WI38 (cell line): ENCODE measurements at regions not wholly inside any gene's neighbourhood (a gene's known extent, or its start where the extent isn't known, plus 50 kb on each side); places are given as distances from the start of the nearest gene placed in this dataset.

Experiments used
- H3K4me3 ChIP-seq: 2 replicates; pipeline ENCODE4 v1.5.1; 2011; ENCODE audit warnings: low read depth, mild to moderate bottlenecking, control low read depth, low read length
- TF ChIP-seq, protein P1 (sequence below): IDR thresholded peaks from 2 replicates; pipeline ENCODE4 v1.5.1; 2012; ENCODE audit warnings: low read depth, mild to moderate bottlenecking, control low read depth, low read length

DNA sequence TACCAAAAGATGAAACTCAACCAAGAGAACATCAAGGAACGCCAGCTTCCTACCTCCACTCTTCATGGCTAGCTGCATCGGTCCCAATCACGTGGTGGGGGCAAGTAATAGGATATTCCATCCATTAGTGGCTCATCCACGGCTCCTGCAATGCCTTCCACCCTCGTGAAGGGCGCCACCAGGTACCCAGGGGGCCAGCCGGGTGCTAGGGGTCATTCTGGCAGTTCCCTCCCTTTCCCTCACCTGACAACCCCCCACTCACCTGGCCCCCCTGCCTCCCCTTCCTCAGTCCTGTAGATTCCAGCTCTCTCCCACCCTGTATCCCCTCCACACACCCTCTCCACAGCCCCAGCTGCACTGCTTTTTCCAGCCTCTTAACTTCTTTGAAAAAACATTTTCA, 161.9 kb downstream of the URI1 start:
- H3K4me3 ChIP-seq: no peak overlapping the region
- TF ChIP-seq, protein P1, sequence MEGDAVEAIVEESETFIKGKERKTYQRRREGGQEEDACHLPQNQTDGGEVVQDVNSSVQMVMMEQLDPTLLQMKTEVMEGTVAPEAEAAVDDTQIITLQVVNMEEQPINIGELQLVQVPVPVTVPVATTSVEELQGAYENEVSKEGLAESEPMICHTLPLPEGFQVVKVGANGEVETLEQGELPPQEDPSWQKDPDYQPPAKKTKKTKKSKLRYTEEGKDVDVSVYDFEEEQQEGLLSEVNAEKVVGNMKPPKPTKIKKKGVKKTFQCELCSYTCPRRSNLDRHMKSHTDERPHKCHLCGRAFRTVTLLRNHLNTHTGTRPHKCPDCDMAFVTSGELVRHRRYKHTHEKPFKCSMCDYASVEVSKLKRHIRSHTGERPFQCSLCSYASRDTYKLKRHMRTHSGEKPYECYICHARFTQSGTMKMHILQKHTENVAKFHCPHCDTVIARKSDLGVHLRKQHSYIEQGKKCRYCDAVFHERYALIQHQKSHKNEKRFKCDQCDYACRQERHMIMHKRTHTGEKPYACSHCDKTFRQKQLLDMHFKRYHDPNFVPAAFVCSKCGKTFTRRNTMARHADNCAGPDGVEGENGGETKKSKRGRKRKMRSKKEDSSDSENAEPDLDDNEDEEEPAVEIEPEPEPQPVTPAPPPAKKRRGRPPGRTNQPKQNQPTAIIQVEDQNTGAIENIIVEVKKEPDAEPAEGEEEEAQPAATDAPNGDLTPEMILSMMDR: no peak

DNA sequence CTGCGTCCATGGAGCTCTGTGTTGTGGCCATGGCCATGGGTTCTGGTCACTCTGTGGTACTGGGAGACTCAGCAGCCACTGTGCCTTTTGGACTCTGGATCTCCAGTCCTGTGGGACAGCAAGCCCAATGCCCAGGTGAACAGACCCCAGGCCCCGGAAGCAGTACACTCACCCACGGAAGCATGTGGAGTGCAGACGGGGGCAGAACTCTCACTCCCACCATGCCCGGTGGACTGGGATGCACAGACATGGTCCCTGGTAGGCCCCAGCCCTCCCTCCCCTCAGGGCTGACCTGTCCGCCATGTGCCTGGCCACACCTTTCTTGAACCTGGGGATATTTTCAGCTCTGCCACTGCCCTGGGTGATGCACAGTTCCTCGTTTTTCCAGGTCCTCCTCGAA, 163.3 kb downstream of the URI1 start:
- TF ChIP-seq, protein P1: no peak
- no peak overlapping the region for H3K4me3 ChIP-seq

DNA sequence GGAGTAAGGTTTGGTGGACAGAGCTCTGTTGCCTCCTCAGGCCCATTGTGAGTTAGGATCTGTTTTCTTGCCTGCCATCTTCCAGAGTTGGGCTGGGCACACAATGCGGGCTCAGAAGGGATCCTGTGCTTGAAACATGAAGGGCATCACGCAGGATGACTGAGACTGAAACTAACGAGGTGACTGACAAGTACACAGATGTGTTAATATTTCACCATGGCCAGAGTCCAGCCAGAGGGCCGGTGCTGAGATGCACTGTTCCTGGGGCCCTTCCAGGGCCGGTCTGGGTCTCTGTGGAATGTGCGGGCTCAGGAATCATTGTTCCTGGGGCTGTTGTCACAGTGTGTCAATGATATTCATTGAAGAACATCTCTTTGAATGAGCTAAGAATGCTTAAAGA, 163.7 kb downstream of the URI1 start:
- H3K4me3 ChIP-seq: no peak overlapping the region
- TF ChIP-seq, protein P1: no peak

DNA sequence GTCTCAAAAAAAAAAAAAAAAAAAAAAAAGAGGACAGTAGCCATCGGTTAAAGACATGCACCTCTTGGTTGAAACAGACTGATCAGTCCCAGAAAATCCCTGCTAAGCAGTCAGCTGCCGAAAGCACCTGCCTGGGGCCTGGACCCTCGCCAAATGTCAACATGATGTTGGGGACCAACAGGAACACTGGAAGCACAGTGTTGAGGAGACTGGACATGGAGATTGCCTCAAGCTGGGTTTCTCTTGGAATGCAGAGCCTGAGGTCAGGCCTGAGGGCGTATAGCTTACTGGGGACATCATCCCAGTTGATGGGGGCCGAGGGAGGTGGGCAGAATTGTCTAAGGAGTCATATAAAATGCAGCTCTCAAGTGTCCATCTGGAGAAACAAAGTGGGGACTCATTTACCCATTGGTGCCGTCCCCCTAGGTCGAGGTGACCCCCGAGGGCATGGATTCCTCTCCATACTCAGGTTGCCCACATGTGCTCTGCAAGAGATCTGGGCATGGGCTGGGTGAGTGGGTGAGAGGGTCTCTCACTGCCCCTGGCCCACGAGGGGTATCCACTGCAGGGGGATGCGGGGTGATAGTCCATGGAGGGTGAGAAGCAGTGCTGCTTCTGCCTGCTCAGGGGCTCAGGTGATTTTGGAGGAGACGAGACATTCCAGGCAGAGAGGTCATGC, 164.5 kb downstream of the URI1 start:
- TF ChIP-seq, protein P1: no peak
- H3K4me3 ChIP-seq: no peak overlapping the region

DNA sequence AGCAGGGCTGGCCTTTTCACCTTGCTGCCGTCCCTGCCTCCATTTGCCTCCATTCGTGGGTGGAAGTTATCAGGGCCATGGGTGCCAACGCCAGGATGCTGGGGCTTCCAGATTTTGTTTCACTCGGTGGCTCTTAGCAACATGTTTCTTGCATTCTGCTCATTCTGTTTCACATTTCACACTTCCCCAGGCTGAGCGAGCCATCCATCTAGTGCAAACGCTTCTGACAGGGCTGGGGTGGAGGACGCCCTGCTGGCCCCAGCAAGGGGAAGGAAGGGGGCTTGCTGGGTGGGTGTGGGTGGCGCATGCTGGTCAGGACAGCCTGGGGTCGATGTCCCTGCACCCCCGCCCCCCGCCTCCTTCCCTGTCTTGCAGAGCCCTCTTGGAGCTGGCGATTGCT, 165.2 kb downstream of the URI1 start:
- no peak overlapping the region for H3K4me3 ChIP-seq
- TF ChIP-seq, protein P1: no peak

DNA sequence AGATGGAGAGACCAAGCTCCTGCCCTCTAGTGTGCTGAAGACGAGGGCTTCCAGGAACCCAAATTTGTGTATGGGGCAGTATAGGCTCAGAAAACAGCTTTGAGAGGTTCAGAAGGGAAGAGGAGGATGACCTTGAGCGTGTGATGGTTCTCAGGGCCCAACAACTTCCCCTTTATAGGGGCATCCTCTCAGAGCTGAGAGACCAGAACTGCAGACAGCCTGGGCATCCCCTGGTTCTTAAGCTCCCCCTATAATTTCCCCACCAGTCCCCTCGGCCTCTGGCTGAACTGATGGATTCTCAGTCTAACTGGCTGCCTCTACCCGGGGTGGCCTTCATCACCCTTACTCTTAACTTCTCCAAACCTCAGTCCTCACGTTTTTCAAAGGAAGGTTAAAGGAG, 167.5 kb downstream of the URI1 start:
- H3K4me3 ChIP-seq: no peak overlapping the region
- TF ChIP-seq, protein P1: no peak

DNA sequence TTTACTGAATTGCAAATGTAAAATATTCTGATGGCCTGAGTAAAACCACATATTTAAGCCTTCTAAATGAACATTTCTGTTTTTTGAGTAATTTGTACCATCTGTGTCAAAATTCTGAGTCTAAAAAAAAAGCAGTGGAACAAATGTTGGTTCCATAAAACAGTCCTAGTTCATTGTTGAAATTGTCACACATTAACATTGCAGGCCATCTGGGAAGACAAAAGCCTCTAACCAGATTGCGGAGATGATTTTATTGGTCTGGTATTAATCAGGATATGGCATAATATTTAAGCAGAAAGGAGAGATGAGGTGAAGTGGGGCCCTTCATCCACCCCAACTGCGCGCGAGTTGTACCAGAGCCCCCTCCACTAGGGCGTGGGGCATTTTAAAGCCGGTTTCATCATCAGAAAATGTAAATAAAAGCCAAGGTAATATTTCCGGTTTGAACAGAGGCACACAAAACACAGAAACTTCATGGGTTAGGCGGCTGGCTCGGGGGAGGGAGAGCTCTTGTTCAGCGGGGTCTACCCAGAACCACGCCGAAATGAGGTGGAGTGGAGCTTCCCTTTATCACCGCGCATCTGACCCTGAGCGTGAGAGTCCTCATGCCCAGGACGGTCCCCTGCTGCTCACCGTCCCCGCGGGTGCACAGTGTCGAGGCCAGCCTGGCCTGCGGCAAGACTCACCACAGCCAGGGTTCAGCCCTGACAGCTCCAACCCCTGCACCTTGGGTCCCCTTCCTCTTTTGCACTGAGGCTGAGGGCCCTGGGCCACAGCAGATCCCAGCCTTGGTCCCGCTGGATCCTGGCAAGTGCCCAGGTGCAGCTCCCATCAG, 169.2 kb downstream of the URI1 start:
- TF ChIP-seq, protein P1: no peak
- no peak overlapping the region for H3K4me3 ChIP-seq
